A673 (cell line): ENCODE measurements at regions not wholly inside any gene's neighbourhood (a gene's known extent, or its start where the extent isn't known, plus 50 kb on each side); places are given as distances from the start of the nearest gene placed in this dataset.

Experiments
- BruUV-seq: library from RNA; stranded (reverse); fragments of 400-500 nt; replicated peaks from 2 replicates; lab custom pipeline; 2021; lab: Mats Ljungman, UMichigan
- CTCF ChIA-PET: fragments of 300-600 bp; sonication (Branson Sonifier 250); formaldehyde crosslinking; loops from one replicate; lab custom pipeline; 2022; ENCODE audit warnings: antibody characterized with exemption; lab: Charles Lee
- POLR2A ChIA-PET: fragments of 300-600 bp; sonication (Branson Sonifier 250); formaldehyde crosslinking; loops from one replicate; lab custom pipeline; 2022; ENCODE audit warnings: antibody characterized with exemption; ENCODE audit not compliant: low non-redundant PET; lab: Charles Lee
- DNase-seq: peaks from one replicate; pipeline ENCODE4 v3.0.0-alpha.2; 2015; ENCODE audit warnings: low spot score
- H3K27ac ChIP-seq: fragments of 200-600 bp; sonication (generic); 2 replicates; pipeline ENCODE4 v1.5.1; 2016; ENCODE audit warnings: mixed run types, low read depth, mild to moderate bottlenecking, mixed read lengths, antibody characterized with exemption, low read length; ENCODE audit not compliant: poor library complexity, severe bottlenecking
- H3K27me3 ChIP-seq: fragments of 200-600 bp; sonication (generic); replicated peaks from 2 replicates; pipeline ENCODE4 v1.6.1; 2017; ENCODE audit warnings: mixed run types, low read depth, mild to moderate bottlenecking, mixed read lengths, antibody characterized with exemption, low read length; ENCODE audit not compliant: insufficient read depth, poor library complexity
- H3K36me3 ChIP-seq: fragments of 200-600 bp; sonication (generic); 2 replicates; pipeline ENCODE4 v1.6.1; 2016; ENCODE audit warnings: mixed run types, mild to moderate bottlenecking, mixed read lengths, antibody characterized with exemption, low read length; ENCODE audit not compliant: insufficient read depth, poor library complexity, severe bottlenecking
- H3K4me1 ChIP-seq: fragments of 200-600 bp; sonication (generic); 2 replicates; pipeline ENCODE4 v1.6.1; 2017; ENCODE audit warnings: mixed run types, mild to moderate bottlenecking, mixed read lengths, antibody characterized with exemption, low read length; ENCODE audit not compliant: insufficient read depth, poor library complexity, severe bottlenecking
- H3K4me3 ChIP-seq: fragments of 200-600 bp; sonication (generic); 2 replicates; pipeline ENCODE4 v1.5.1; 2016; ENCODE audit warnings: low read depth, mixed run types, mild to moderate bottlenecking, mixed read lengths, low read length; ENCODE audit not compliant: poor library complexity, severe bottlenecking
- H3K9me3 ChIP-seq: fragments of 200-600 bp; sonication (generic); 2 replicates; pipeline ENCODE4 v1.6.1; 2016; ENCODE audit warnings: mixed run types, low read depth, mild to moderate bottlenecking, mixed read lengths, antibody characterized with exemption, low read length; ENCODE audit not compliant: poor library complexity, severe bottlenecking
- CTCF ChIP-seq: fragments of 300-800, 200-600 bp; sonication (generic); conservative IDR thresholded peaks from 2 replicates; pipeline ENCODE4 v1.5.1; 2017; ENCODE audit warnings: low read depth, mild to moderate bottlenecking, antibody characterized with exemption, low read length, moderate library complexity, mixed read lengths
- EZH2 ChIP-seq: fragments of 200-600 bp; sonication (generic); IDR thresholded peaks from 2 replicates; pipeline ENCODE4 v1.6.1; 2017; ENCODE audit warnings: borderline replicate concordance, low read depth, mild to moderate bottlenecking, mixed read lengths, antibody characterized with exemption, low read length; ENCODE audit not compliant: poor library complexity, severe bottlenecking
- intact Hi-C: fragments of 100-400 bp; cut with micrococcal nuclease; formaldehyde crosslinking; loops from one replicate; pipeline ENCODE4 v1.10.0; 2022; ENCODE audit not compliant: unreplicated experiment

DNA sequence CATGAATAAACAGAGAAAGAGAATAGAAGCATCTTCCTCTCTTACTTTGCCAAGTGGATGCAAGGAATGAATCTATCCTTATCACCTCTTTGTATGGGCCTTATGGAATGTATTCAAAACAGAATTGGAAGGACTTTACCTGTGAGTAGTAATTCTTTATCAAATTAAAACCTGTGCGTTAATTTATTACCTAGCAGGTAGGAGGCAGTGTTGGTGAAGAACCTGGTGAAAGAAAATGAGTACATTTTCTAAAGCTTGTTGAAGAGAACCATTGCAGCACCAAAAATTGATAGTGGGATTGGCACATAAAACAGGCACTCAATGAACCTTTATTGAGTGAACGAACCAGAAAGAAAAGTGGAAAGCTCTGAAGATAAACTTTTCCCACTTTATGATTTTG is 1302.1 kb upstream of the CELF4 start:
- no peaks in the 10 kb centered on the region for H3K36me3 ChIP-seq

GRCh38 chr18:38851526-38851925 is 1285.9 kb upstream of the CELF4 start:
- no peak overlapping the region for H3K27ac ChIP-seq
- H3K27me3 ChIP-seq = no peaks in the 10 kb centered on the region
- ChIA-PET CTCF (no interaction called here), POLR2A (no interaction called here)
- intact Hi-C loops = no loop called here
- no peaks in the 10 kb centered on the region for H3K36me3 ChIP-seq
- DNase-seq = no peak
- H3K9me3 ChIP-seq = peaks cover 2% of the 10 kb centered on the region
- no peak for TF ChIP-seq EZH2
- TF ChIP-seq CTCF = no peak
- BruUV-seq = no TSS peak
- no peaks in the 10 kb centered on the region for H3K4me1 ChIP-seq
- no peak overlapping the region for H3K4me3 ChIP-seq

More for the DNA sequence above, 1302.1 kb upstream of the CELF4 start:
- Histone ChIP-seq H3K4me3 (no peak overlapping the region), H3K27ac (no peak overlapping the region), H3K9me3 (no peaks in the 10 kb centered on the region), H3K4me1 (no peaks in the 10 kb centered on the region), H3K27me3 (no peaks in the 10 kb centered on the region)
- POLR2A ChIA-PET = no interaction called here
- intact Hi-C loops = no loop called here
- DNase-seq = no peak
- CTCF ChIA-PET = no interaction called here
- BruUV-seq = no TSS peak
- TF ChIP-seq CTCF = no peak
- no peak for TF ChIP-seq EZH2

DNA sequence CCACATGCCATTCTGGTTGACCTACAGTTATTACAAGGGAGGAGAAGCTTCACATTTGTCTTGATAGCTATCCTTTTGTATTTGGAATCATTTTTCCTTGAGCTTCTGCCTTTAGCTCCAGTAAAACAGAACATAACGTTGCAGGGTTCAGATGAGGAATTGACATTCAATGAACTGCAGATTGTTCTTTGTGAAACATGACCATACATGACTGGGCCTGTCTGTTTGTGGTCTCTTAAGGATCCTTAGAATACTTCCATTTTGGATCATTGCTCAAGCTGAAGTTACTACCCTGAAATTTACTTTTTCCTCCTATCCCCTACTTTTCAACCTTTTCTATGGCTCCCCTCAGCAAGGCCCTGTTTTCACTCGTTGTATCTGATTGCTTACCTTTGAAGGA is 1281.7 kb upstream of the CELF4 start:
- BruUV-seq = no TSS peak

More for the DNA sequence above, 1281.7 kb upstream of the CELF4 start:
- intact Hi-C loops = no loop called here
- no peaks in the 10 kb centered on the region for H3K27me3 ChIP-seq
- DNase-seq = no peak
- TF ChIP-seq CTCF (no peak), EZH2 (no peak)
- H3K9me3 ChIP-seq = no peaks in the 10 kb centered on the region
- no peak overlapping the region for H3K4me3 ChIP-seq
- no peak overlapping the region for H3K27ac ChIP-seq
- ChIA-PET POLR2A (no interaction called here), CTCF (no interaction called here)
- no peaks in the 10 kb centered on the region for H3K4me1 ChIP-seq
- H3K36me3 ChIP-seq = no peaks in the 10 kb centered on the region
